GM23338 (cell line): ENCODE measurements at regions not wholly inside any gene's neighbourhood (a gene's known extent, or its start where the extent isn't known, plus 50 kb on each side); places are given as distances from the start of the nearest gene placed in this dataset.

ENCODE experiments used
- ATAC-seq: fragments of 200-7000 bp; cut with Tn5 transposase; 3 replicates; pipeline ENCODE4 v1.9.1; 2020
- DNase-seq: peaks from one replicate; pipeline ENCODE4 v3.0.0-alpha.2; 2015; ENCODE audit warnings: low spot score
- H2AFZ ChIP-seq: fragments of 200-600 bp; sonication (generic); 2 replicates; pipeline ENCODE4 v1.8.0; 2016; ENCODE audit warnings: antibody characterized with exemption, mild to moderate bottlenecking, moderate library complexity
- H3F3A ChIP-seq: fragments of 200-600 bp; sonication (generic); replicated peaks from 2 replicates; pipeline ENCODE4 v1.8.0; 2017; ENCODE audit warnings: antibody characterized with exemption, mixed run types, low read depth
- H3K27ac ChIP-seq: fragments of 200-600 bp; sonication (generic); 2 replicates; pipeline ENCODE4 v1.6.1; 2016; ENCODE audit warnings: low read depth
- H3K27me3 ChIP-seq: fragments of 200-600 bp; sonication (generic); 2 replicates; pipeline ENCODE4 v1.8.0; 2016; ENCODE audit warnings: mild to moderate bottlenecking, mixed run types, moderate library complexity; ENCODE audit not compliant: insufficient read depth
- H3K36me3 ChIP-seq: fragments of 200-600 bp; sonication (generic); 2 replicates; pipeline ENCODE4 v1.8.0; 2016; ENCODE audit warnings: mild to moderate bottlenecking; ENCODE audit not compliant: insufficient read depth
- H3K4me1 ChIP-seq: fragments of 200-600 bp; sonication (generic); 2 replicates; pipeline ENCODE4 v1.8.0; 2016; ENCODE audit warnings: mild to moderate bottlenecking, moderate library complexity; ENCODE audit not compliant: insufficient read depth
- H3K4me2 ChIP-seq: fragments of 200-600 bp; sonication (generic); 2 replicates; pipeline ENCODE4 v1.7.1; 2017; ENCODE audit warnings: mixed run types
- H3K4me3 ChIP-seq: fragments of 200-600 bp; sonication (generic); 2 replicates; pipeline ENCODE4 v1.6.1; 2016; ENCODE audit warnings: mixed run types
- H3K79me2 ChIP-seq: fragments of 200-600 bp; sonication (generic); replicated peaks from 2 replicates; pipeline ENCODE4 v1.8.0; 2017; ENCODE audit warnings: mild to moderate bottlenecking; ENCODE audit not compliant: insufficient read depth
- H3K9me2 ChIP-seq: fragments of 200-600 bp; sonication (generic); 2 replicates; pipeline ENCODE4 v1.8.0; 2017; ENCODE audit not compliant: insufficient read depth
- H4K20me1 ChIP-seq: fragments of 200-600 bp; sonication (generic); replicated peaks from 2 replicates; pipeline ENCODE4 v1.8.0; 2017; ENCODE audit warnings: mild to moderate bottlenecking; ENCODE audit not compliant: insufficient read depth
- H3K27ac Mint-ChIP-seq: 2 replicates; pipeline ENCODE4 v1.8.0; 2020; ENCODE audit warnings: inconsistent platforms, mild to moderate bottlenecking, moderate library complexity, mixed read lengths
- H3K27me3 Mint-ChIP-seq: 3 replicates; pipeline ENCODE4 v1.8.0; 2022; ENCODE audit warnings: low read depth, mild to moderate bottlenecking, moderate library complexity, mixed read lengths, inconsistent platforms; ENCODE audit not compliant: insufficient read depth, poor library complexity
- H3K36me3 Mint-ChIP-seq: 3 replicates; pipeline ENCODE4 v1.8.0; 2021; ENCODE audit warnings: low read depth, mild to moderate bottlenecking, inconsistent platforms, moderate library complexity, mixed read lengths
- H3K4me1 Mint-ChIP-seq: 3 replicates; pipeline ENCODE4 v1.8.0; 2020; ENCODE audit warnings: mild to moderate bottlenecking, inconsistent platforms, mixed read lengths
- H3K4me3 Mint-ChIP-seq: 3 replicates; pipeline ENCODE4 v1.8.0; 2021; ENCODE audit warnings: moderate library complexity, mild to moderate bottlenecking, inconsistent platforms, mixed read lengths
- H3K9me3 Mint-ChIP-seq: 3 replicates; pipeline ENCODE4 v1.8.0; 2020; ENCODE audit warnings: moderate library complexity, mild to moderate bottlenecking, inconsistent platforms, mixed read lengths
- CREB1 ChIP-seq: fragments of 250-450 bp; sonication (Bioruptor Pico); IDR thresholded peaks from 2 replicates; pipeline ENCODE4 v1.5.0; 2020; ENCODE audit warnings: low read depth, mild to moderate bottlenecking, moderate library complexity
- CTCF ChIP-seq, 2 experiments: fragments of 200-600 bp in 1 of 2; sonication (generic) in 1 of 2; conservative IDR thresholded peaks; 2 replicates each; pipeline versions ENCODE4 v1.5.1 to v1.6.1; 2016 to 2017; ENCODE audit warnings: antibody characterized with exemption in 2 of 2, low read depth in 2 of 2, mild to moderate bottlenecking in 2 of 2, moderate library complexity in 1 of 2
- ETS1 ChIP-seq: IDR thresholded peaks from 2 replicates; pipeline ENCODE4 v1.6.1; 2016; ENCODE audit warnings: antibody characterized with exemption
- EZH2phosphoT487 ChIP-seq: fragments of 200-600 bp; sonication (generic); IDR thresholded peaks from one replicate; pipeline ENCODE4 v1.8.1; 2018; ENCODE audit warnings: antibody characterized with exemption; ENCODE audit not compliant: unreplicated experiment
- NANOG ChIP-seq: IDR thresholded peaks from 2 replicates; pipeline ENCODE4 v1.6.1; 2016; ENCODE audit warnings: antibody characterized with exemption, borderline replicate concordance
- POLR2AphosphoS5 ChIP-seq: IDR thresholded peaks from 2 replicates; pipeline ENCODE4 v1.6.1; 2016; ENCODE audit warnings: antibody characterized with exemption, low read depth
- REST ChIP-seq: IDR thresholded peaks from one replicate; pipeline ENCODE4 v1.6.1; 2018; ENCODE audit warnings: antibody characterized with exemption; ENCODE audit not compliant: unreplicated experiment
- ZNF114 ChIP-seq: fragments of 250-450 bp; sonication (Bioruptor Pico); IDR thresholded peaks from 2 replicates; pipeline ENCODE4 v1.5.0; 2020; ENCODE audit warnings: mild to moderate bottlenecking, moderate library complexity
- ZNF331 ChIP-seq: fragments of 250-450 bp; sonication (Bioruptor Pico); IDR thresholded peaks from 2 replicates; pipeline ENCODE4 v1.5.0; 2020; ENCODE audit warnings: low read depth, mild to moderate bottlenecking, moderate library complexity
- TF ChIP-seq, protein P1 (sequence below): fragments of 250-450 bp; sonication (Bioruptor Pico); IDR thresholded peaks from 2 replicates; pipeline ENCODE4 v1.5.0; 2020; ENCODE audit warnings: mild to moderate bottlenecking, moderate library complexity

DNA sequence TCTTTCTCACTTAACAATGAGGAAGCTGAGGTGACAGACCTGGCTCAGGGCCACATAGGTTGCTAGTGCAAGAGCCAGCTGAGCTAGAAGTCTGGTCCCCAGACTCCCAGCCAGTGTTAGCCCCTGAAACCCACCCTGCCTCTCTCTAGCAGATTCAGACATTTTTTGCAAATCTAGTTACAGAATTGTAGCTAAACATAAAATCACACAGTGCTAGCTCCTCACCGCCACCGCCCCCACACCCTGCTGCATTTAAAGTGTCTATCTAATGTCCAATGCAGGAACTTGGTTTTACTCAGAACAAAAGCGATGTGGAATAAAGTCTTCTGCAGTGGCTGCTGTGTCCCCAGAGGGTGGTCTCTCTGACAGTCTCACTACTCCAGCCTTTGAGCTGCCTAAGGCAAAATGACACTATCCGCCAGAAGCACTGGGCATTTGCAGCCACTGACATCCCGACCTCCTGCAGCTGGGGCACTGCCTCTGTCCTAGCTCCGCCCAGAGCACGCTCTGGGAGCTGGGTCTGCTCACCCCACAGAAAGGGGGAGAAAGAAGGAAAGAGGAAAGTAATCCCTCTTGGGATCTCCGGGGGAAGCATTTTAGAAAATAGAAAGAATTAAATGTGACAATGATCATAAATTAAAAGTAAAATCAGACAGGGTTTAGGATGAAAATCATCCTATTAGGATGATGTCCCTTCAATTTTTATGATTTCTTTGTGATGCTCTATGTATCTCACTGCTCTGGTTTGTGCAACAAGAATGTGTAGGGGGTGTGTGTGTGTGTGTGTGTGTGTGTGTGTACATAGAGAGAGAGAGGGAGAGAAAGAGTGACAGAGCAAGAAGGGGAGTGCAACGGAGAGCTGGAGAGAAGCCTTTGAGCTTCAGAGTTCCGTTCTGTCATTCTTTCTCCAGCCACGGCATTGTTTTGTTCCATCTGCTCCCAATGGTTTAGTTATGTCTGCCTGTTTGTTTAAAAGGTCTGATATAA, 50.5 kb upstream of the ST8SIA3 start:
- no peak for TF ChIP-seq ZNF114 (CRISPR knock-in tag)
- TF ChIP-seq ZNF331 (CRISPR knock-in tag): no peak
- TF ChIP-seq REST: no peak
- no peak for TF ChIP-seq CREB1 (CRISPR knock-in tag)
- no peak for TF ChIP-seq EZH2phosphoT487
- no peak for TF ChIP-seq NANOG
- no peak for TF ChIP-seq ETS1
- no peak for TF ChIP-seq CTCF (conservative IDR thresholded peaks at IDR 0.05; ENCODE audit: low read depth in 2 of 2)
- TF ChIP-seq, protein P1, sequence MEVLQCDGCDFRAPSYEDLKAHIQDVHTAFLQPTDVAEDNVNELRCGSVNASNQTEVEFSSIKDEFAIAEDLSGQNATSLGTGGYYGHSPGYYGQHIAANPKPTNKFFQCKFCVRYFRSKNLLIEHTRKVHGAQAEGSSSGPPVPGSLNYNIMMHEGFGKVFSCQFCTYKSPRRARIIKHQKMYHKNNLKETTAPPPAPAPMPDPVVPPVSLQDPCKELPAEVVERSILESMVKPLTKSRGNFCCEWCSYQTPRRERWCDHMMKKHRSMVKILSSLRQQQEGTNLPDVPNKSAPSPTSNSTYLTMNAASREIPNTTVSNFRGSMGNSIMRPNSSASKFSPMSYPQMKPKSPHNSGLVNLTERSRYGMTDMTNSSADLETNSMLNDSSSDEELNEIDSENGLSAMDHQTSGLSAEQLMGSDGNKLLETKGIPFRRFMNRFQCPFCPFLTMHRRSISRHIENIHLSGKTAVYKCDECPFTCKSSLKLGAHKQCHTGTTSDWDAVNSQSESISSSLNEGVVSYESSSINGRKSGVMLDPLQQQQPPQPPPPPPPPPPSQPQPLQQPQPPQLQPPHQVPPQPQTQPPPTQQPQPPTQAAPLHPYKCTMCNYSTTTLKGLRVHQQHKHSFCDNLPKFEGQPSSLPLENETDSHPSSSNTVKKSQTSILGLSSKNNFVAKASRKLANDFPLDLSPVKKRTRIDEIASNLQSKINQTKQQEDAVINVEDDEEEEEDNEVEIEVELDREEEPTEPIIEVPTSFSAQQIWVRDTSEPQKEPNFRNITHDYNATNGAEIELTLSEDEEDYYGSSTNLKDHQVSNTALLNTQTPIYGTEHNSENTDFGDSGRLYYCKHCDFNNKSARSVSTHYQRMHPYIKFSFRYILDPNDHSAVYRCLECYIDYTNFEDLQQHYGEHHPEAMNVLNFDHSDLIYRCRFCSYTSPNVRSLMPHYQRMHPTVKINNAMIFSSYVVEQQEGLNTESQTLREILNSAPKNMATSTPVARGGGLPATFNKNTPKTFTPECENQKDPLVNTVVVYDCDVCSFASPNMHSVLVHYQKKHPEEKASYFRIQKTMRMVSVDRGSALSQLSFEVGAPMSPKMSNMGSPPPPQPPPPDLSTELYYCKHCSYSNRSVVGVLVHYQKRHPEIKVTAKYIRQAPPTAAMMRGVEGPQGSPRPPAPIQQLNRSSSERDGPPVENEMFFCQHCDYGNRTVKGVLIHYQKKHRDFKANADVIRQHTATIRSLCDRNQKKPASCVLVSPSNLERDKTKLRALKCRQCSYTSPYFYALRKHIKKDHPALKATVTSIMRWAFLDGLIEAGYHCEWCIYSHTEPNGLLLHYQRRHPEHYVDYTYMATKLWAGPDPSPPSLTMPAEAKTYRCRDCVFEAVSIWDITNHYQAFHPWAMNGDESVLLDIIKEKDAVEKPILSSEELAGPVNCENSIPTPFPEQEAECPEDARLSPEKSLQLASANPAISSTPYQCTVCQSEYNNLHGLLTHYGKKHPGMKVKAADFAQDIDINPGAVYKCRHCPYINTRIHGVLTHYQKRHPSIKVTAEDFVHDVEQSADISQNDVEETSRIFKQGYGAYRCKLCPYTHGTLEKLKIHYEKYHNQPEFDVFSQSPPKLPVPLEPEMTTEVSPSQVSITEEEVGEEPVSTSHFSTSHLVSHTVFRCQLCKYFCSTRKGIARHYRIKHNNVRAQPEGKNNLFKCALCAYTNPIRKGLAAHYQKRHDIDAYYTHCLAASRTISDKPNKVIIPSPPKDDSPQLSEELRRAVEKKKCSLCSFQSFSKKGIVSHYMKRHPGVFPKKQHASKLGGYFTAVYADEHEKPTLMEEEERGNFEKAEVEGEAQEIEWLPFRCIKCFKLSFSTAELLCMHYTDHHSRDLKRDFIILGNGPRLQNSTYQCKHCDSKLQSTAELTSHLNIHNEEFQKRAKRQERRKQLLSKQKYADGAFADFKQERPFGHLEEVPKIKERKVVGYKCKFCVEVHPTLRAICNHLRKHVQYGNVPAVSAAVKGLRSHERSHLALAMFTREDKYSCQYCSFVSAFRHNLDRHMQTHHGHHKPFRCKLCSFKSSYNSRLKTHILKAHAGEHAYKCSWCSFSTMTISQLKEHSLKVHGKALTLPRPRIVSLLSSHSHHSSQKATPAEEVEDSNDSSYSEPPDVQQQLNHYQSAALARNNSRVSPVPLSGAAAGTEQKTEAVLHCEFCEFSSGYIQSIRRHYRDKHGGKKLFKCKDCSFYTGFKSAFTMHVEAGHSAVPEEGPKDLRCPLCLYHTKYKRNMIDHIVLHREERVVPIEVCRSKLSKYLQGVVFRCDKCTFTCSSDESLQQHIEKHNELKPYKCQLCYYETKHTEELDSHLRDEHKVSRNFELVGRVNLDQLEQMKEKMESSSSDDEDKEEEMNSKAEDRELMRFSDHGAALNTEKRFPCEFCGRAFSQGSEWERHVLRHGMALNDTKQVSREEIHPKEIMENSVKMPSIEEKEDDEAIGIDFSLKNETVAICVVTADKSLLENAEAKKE (CRISPR knock-in tag): no peak
- no peak for TF ChIP-seq POLR2AphosphoS5
- Histone ChIP-seq H2AFZ (no peak overlapping the region), H3K4me3 (no peak overlapping the region), H3F3A (no peaks in the 10 kb centered on the region), H3K79me2 (no peaks in the 10 kb centered on the region), H3K36me3 (no peaks in the 10 kb centered on the region), H3K27me3 (no peaks in the 10 kb centered on the region), H3K4me2 (no peak overlapping the region), H3K4me1 (no peaks in the 10 kb centered on the region), H4K20me1 (no peaks in the 10 kb centered on the region), H3K27ac (no peak overlapping the region), H3K9me2 (no peaks in the 10 kb centered on the region; the same call in 1 of the 2 replicates)
- no peaks in the 10 kb centered on the region for H3K36me3 Mint-ChIP-seq
- DNase-seq (peak; percentile 12), ATAC-seq (peak; percentile 86)
- no peak overlapping the region for H3K27ac Mint-ChIP-seq
- peaks cover 4% of the 10 kb centered on the region for H3K4me1 Mint-ChIP-seq
- peaks cover 2% of the 10 kb centered on the region for H3K27me3 Mint-ChIP-seq
- H3K9me3 Mint-ChIP-seq: no peaks in the 10 kb centered on the region
- H3K4me3 Mint-ChIP-seq: no peak overlapping the region
